SK-N-SH (cell line): ENCODE measurements at regions not wholly inside any gene's neighbourhood (a gene's known extent, or its start where the extent isn't known, plus 50 kb on each side); places are given as distances from the start of the nearest gene placed in this dataset.

Experiments used
- CTCF ChIA-PET: fragments of 300-600, 350-600 bp; formaldehyde crosslinking; extraction: SDS; loops from one replicate; lab custom pipeline; 2021; lab: Yijun Ruan, JAX
- POLR2A ChIA-PET: fragments of 350-600 bp; sonication (Branson Sonifier 250); formaldehyde crosslinking; extraction: SDS; loops from one replicate; lab custom pipeline; 2020; ENCODE audit warnings: antibody characterized with exemption, inconsistent platforms; lab: Yijun Ruan, JAX
- DNase-seq: peaks from one replicate; pipeline ENCODE4 v3.0.0; 2012
- H2AFZ ChIP-seq: fragments of 200-600 bp; sonication (generic); 2 replicates; pipeline ENCODE4 v1.8.1; 2016; ENCODE audit warnings: antibody characterized with exemption, mild to moderate bottlenecking, low read depth
- H3F3A ChIP-seq: fragments of 200-600 bp; sonication (generic); replicated peaks from 2 replicates; pipeline ENCODE3; 2016; ENCODE audit warnings: antibody characterized with exemption, mild to moderate bottlenecking; ENCODE audit not compliant: insufficient read depth
- H3K27ac ChIP-seq, 2 experiments: fragments of 200-500 bp in 1 of 2; fragments of 200-600 bp in 1 of 2; sonication (Bioruptor generic) in 1 of 2; sonication (generic), shearing (Covaris generic) in 1 of 2; 2 replicates each; pipeline versions ENCODE4 v1.5.1 to v1.6.1; 2014 to 2016; ENCODE audit warnings: low read depth in 2 of 2, inconsistent platforms in 1 of 2, low read length in 1 of 2, mild to moderate bottlenecking in 1 of 2, mixed read lengths in 1 of 2
- H3K27me3 ChIP-seq: fragments of 200-600 bp; sonication (generic), shearing (Covaris generic); 2 replicates; pipeline ENCODE4 v1.6.1; 2016; ENCODE audit warnings: mixed run types; ENCODE audit not compliant: insufficient read depth
- H3K36me3 ChIP-seq, 2 experiments: fragments of 200-500 bp in 1 of 2; fragments of 200-600 bp in 1 of 2; sonication (Bioruptor generic) in 1 of 2; sonication (generic) in 1 of 2; replicated peaks in 1 of 2; 2 replicates each; pipeline versions ENCODE3 to v1.5.1; 2014 to 2016; ENCODE audit warnings: low read length in 1 of 2, mild to moderate bottlenecking in 1 of 2; ENCODE audit not compliant: insufficient read depth in 2 of 2, control insufficient read depth in 1 of 2
- H3K4me1 ChIP-seq, 2 experiments: fragments of 200-500 bp in 1 of 2; fragments of 200-600 bp in 1 of 2; sonication (Bioruptor generic) in 1 of 2; sonication (generic), shearing (Covaris generic) in 1 of 2; 2 replicates each; pipeline versions ENCODE4 v1.5.1 to v1.6.1; 2014 to 2016; ENCODE audit warnings: low read depth in 1 of 2, low read length in 1 of 2, mixed run types in 1 of 2; ENCODE audit not compliant: insufficient read depth in 2 of 2, control insufficient read depth in 1 of 2
- H3K4me2 ChIP-seq: fragments of 200-600 bp; sonication (generic), shearing (Covaris generic); 2 replicates; pipeline ENCODE4 v1.6.1; 2017; ENCODE audit warnings: mixed run types
- H3K4me3 ChIP-seq, 2 experiments: fragments of 200-500 bp in 1 of 2; fragments of 200-600 bp in 1 of 2; sonication (Bioruptor generic) in 1 of 2; sonication (generic), shearing (Covaris generic) in 1 of 2; 2 replicates each; pipeline versions ENCODE4 v1.5.1 to v1.8.1; 2014 to 2016; ENCODE audit warnings: low read depth in 2 of 2, inconsistent platforms in 1 of 2, low read length in 1 of 2, mild to moderate bottlenecking in 1 of 2, mixed read lengths in 1 of 2, moderate library complexity in 1 of 2
- H3K79me2 ChIP-seq: fragments of 200-600 bp; sonication (generic); 2 replicates; pipeline ENCODE4 v1.8.1; 2017; ENCODE audit warnings: mild to moderate bottlenecking; ENCODE audit not compliant: insufficient read depth
- H3K9ac ChIP-seq: fragments of 200-600 bp; sonication (generic); 2 replicates; pipeline ENCODE4 v1.6.1; 2017; ENCODE audit warnings: mixed run types
- H3K9me2 ChIP-seq: fragments of 200-600 bp; sonication (generic); 2 replicates; pipeline ENCODE4 v1.6.1; 2017; ENCODE audit warnings: mixed run types
- H3K9me3 ChIP-seq: fragments of 200-600 bp; sonication (generic); 2 replicates; pipeline ENCODE4 v1.6.1; 2017; ENCODE audit warnings: mixed run types, mild to moderate bottlenecking, moderate library complexity
- H4K20me1 ChIP-seq: fragments of 200-600 bp; sonication (generic); 2 replicates; pipeline ENCODE4 v1.6.1; 2017; ENCODE audit warnings: mild to moderate bottlenecking, mixed run types; ENCODE audit not compliant: insufficient read depth
- CHD2 ChIP-seq: fragments of 150-350 bp; IDR thresholded peaks from 2 replicates; pipeline ENCODE4 v1.6.1; 2018; ENCODE audit warnings: low read length; ENCODE audit not compliant: partially characterized antibody
- ELF1 ChIP-seq: IDR thresholded peaks from 2 replicates; pipeline ENCODE4 v1.4.0; 2012
- EZH2phosphoT487 ChIP-seq: fragments of 200-600 bp; sonication (generic); IDR thresholded peaks from 2 replicates; pipeline ENCODE4 v1.6.1; 2017; ENCODE audit warnings: low read depth, mixed run types, mild to moderate bottlenecking, antibody characterized with exemption, moderate library complexity, borderline replicate concordance
- FOXM1 ChIP-seq: IDR thresholded peaks from 2 replicates; pipeline ENCODE4 v1.4.0; 2012; ENCODE audit warnings: low read depth, mild to moderate bottlenecking
- GABPA ChIP-seq: IDR thresholded peaks from 2 replicates; pipeline ENCODE4 v1.4.0; 2012; ENCODE audit warnings: low read depth, mild to moderate bottlenecking
- IRF3 ChIP-seq: fragments of 150-350 bp; IDR thresholded peaks from 2 replicates; pipeline ENCODE4 v1.6.1; 2016; ENCODE audit warnings: mild to moderate bottlenecking, low read depth, low read length
- JUND ChIP-seq: IDR thresholded peaks from 2 replicates; pipeline ENCODE4 v1.4.0; 2012
- MXI1 ChIP-seq: IDR thresholded peaks from 2 replicates; pipeline ENCODE4 v1.6.1; 2012; ENCODE audit warnings: mild to moderate bottlenecking, low read depth, low read length, improper control_type of control experiment
- POLR2AphosphoS5 ChIP-seq: IDR thresholded peaks from 2 replicates; pipeline ENCODE4 v1.6.1; 2012; ENCODE audit warnings: low read depth, low read length
- RAD21 ChIP-seq: IDR thresholded peaks from 2 replicates; pipeline ENCODE4 v1.6.1; 2012; ENCODE audit warnings: mild to moderate bottlenecking, low read length
- RCOR1 ChIP-seq: fragments of 150-350 bp; IDR thresholded peaks from 2 replicates; pipeline ENCODE4 v1.6.1; 2017; ENCODE audit warnings: antibody characterized with exemption, low read length
- REST ChIP-seq: IDR thresholded peaks from 2 replicates; pipeline ENCODE4 v1.6.1; 2012; ENCODE audit warnings: mild to moderate bottlenecking, low read depth, low read length, moderate library complexity
- RFX5 ChIP-seq: IDR thresholded peaks from 2 replicates; pipeline ENCODE4 v1.6.1; 2012; ENCODE audit warnings: mild to moderate bottlenecking, improper control_type of control experiment, low read length
- SMC3 ChIP-seq: IDR thresholded peaks from 2 replicates; pipeline ENCODE4 v1.6.1; 2012; ENCODE audit warnings: low read depth, low read length, improper control_type of control experiment
- TAF1 ChIP-seq: IDR thresholded peaks from 2 replicates; pipeline ENCODE4 v1.6.1; 2012; ENCODE audit warnings: low read depth, mild to moderate bottlenecking, low read length, moderate library complexity, borderline replicate concordance
- TCF12 ChIP-seq: IDR thresholded peaks from 2 replicates; pipeline ENCODE4 v1.4.0; 2012
- TEAD4 ChIP-seq: IDR thresholded peaks from 2 replicates; pipeline ENCODE4 v1.4.0; 2012; ENCODE audit warnings: mild to moderate bottlenecking, borderline replicate concordance; ENCODE audit not compliant: insufficient read depth
- USF1 ChIP-seq: IDR thresholded peaks from 2 replicates; pipeline ENCODE4 v1.4.0; 2012; ENCODE audit warnings: low read depth, borderline replicate concordance
- USF2 ChIP-seq: fragments of 150-350 bp; IDR thresholded peaks from 2 replicates; pipeline ENCODE4 v1.6.1; 2017; ENCODE audit warnings: antibody characterized with exemption, low read length, low read depth, borderline replicate concordance
- YY1 ChIP-seq: IDR thresholded peaks from 2 replicates; pipeline ENCODE4 v1.4.0; 2012; ENCODE audit warnings: low read depth, mild to moderate bottlenecking
- WGBS: methylation state at CpG from one replicate; pipeline ENCODE4 v1.1.6; 2017; ENCODE audit warnings: low lambda C conversion rate; 5-methylcytosine and 5-hydroxymethylcytosine counted together

GRCh38 chr2:51472300-51472699, 440.4 kb upstream of the NRXN1 start:
- CTCF ChIA-PET: interaction anchor here (0.9 kb wide), 1 partner anchor 10 kb away, joined by 3 read pairs; no protein-coding TSS in a partner anchor
- Histone ChIP-seq H3K79me2 (no peaks in the 10 kb centered on the region), H3K9ac (no peak overlapping the region), H3K36me3 (no peaks in the 10 kb centered on the region), H3K27me3 (no peaks in the 10 kb centered on the region), H3K4me2 (no peak overlapping the region), H3K4me1 (no peaks in the 10 kb centered on the region), H3K9me3 (no peaks in the 10 kb centered on the region), H3K4me3 (no peak overlapping the region), H3K9me2 (no peaks in the 10 kb centered on the region), H4K20me1 (no peaks in the 10 kb centered on the region), H2AFZ (no peak overlapping the region), H3K27ac (no peak overlapping the region), H3F3A (no peaks in the 10 kb centered on the region)
- 11% methylated on average over 2 of the region's 2 CpGs for WGBS
- no peak for DNase-seq
- TF ChIP-seq POLR2AphosphoS5 (no peak), YY1 (no peak), RAD21 (no peak), TCF12 (no peak), GABPA (no peak), MXI1 (no peak), EZH2phosphoT487 (no peak), TEAD4 (no peak), USF1 (no peak), JUND (no peak), RFX5 (no peak), REST (no peak), CHD2 (no peak), IRF3 (no peak), TAF1 (no peak), SMC3 (no peak), RCOR1 (no peak), ELF1 (no peak), USF2 (no peak), FOXM1 (no peak)
- POLR2A ChIA-PET: no interaction called here
